KBM-7 (cell line): ENCODE measurements at regions not wholly inside any gene's neighbourhood (a gene's known extent, or its start where the extent isn't known, plus 50 kb on each side); places are given as distances from the start of the nearest gene placed in this dataset.

Source experiments
- DNase-seq: peaks from one replicate; pipeline ENCODE4 v3.0.0-alpha.2; 2015
- in situ Hi-C: fragments of 300-500 bp; cut with MboI; formaldehyde crosslinking; loops from 2 replicates; pipeline ENCODE4 v1.14.3; 2020; ENCODE audit warnings: low sequenced_read_pairs, low pct_unique_long_range_greater_than_20kb, mixed read lengths

GRCh38 chr15:39304201-39304841 lies 276.6 kb upstream of the THBS1 start:
- in situ Hi-C loops: loop anchor here (25.0 kb wide), 1 partner anchor 283 kb away; the partner anchor contains the start of gene THBS1
- DNase-seq: no peak

- in situ Hi-C loops: loop anchor here (25.0 kb wide), 1 partner anchor 282 kb away; the partner anchor contains the start of gene THBS1
- no peak for DNase-seq
Measured at GRCh38 chr15:39304931-39305728, 275.7 kb upstream of the THBS1 start.

- DNase-seq: no peak
- in situ Hi-C loops: loop anchor here (25.0 kb wide), 1 partner anchor 277 kb away; the partner anchor contains the start of gene THBS1
Measured at GRCh38 chr15:39310633-39311032, 270.2 kb upstream of the THBS1 start.

DNA sequence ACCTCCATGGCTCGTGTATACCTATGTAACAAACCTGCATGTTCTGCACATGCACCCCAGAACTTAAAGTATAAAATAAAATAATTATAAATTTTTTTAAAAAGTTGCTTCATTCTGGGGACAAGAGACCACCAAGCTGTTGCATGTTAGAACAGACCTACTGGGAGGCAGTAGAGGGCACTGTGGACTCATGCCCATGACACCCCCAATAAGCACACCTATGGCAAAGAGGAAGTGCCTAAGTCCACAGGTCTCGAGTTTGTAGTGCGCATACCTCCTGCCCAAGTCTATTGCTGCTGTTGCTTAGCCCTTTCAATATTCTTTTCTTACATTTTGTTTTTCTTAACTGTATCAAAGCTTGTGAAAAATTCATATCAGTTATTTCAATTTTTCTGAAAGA lies 267.9 kb upstream of the THBS1 start:
- in situ Hi-C loops: loop anchor here (25.0 kb wide), 1 partner anchor 274 kb away; the partner anchor contains the start of gene THBS1
- peak; percentile 72 for DNase-seq

DNA sequence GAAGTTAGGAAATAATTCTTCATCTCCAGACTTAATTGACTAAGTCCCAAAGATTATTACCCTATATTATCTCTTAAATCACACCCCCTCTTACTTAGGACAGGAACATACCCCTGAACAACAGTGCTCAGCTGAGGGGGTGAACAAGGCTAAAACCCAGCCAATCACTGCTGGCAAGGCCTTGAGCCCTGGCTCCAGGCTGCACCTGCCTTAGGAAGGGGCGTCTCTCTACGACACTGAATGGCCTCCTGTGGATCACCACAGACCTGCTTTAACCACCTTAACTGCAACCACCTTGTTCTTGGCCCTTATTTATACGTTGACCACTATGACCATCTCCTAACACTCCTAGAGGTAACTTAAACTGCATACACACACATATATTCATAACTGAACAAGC lies 267.4 kb upstream of the THBS1 start:
- in situ Hi-C loops: loop anchor here (25.0 kb wide), 1 partner anchor 274 kb away; the partner anchor contains the start of gene THBS1
- DNase-seq: no peak

DNA sequence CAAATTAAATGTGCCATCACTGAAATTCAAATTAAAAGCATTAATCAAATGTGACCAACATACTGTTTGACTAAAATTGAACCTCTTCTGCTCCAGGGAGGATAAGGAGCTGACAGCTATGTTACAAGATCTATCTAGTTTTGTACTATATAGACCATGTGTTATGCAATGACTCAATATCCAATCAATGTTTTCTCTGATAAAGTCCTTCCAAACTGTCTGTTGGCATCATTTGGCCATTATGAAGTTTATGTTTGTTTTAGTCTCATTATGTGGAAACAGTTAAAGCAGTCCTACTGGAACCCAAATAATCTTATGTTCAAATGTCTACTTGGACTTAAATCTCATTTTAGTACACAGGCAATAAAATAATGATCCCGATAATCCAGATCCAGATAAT lies 267.0 kb upstream of the THBS1 start:
- in situ Hi-C loops: loop anchor here (25.0 kb wide), 1 partner anchor 273 kb away; the partner anchor contains the start of gene THBS1
- DNase-seq: no peak

GRCh38 chr15:39315206-39315850 lies 265.6 kb upstream of the THBS1 start:
- in situ Hi-C loops: loop anchor here (25.0 kb wide), 1 partner anchor 272 kb away; the partner anchor contains the start of gene THBS1
- no peak for DNase-seq

- in situ Hi-C loops: loop anchor here (25.0 kb wide), 1 partner anchor 270 kb away; the partner anchor contains the start of gene THBS1
- no peak for DNase-seq
Measured at GRCh38 chr15:39317225-39317624, 263.7 kb upstream of the THBS1 start.

- in situ Hi-C loops: loop anchor here (25.0 kb wide), 1 partner anchor 269 kb away; the partner anchor contains the start of gene THBS1
- no peak for DNase-seq
Measured at GRCh38 chr15:39318231-39318630, 262.6 kb upstream of the THBS1 start.

DNA sequence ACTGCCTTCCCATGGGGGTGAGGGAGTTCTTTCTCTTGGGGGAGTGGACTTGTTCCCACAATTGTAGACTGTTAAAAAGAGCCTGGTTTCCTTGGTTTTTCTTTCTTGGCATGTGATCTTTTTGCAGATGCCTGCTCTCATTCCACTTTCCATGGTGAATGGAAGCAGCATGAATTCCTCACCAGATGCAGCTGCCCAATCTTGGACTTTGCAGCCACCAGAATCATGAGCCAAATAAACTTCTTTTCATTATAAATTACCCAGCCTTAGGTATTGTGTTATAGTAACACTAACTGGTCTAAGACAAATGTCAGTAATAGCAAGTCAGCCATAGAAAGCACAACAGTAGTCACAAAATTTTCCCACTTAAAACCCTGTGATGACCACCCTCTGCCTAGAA lies 260.5 kb upstream of the THBS1 start:
- no peak for DNase-seq
- in situ Hi-C loops: loop anchor here (25.0 kb wide), 1 partner anchor 267 kb away; the partner anchor contains the start of gene THBS1

GRCh38 chr15:39320886-39321285 lies 260.0 kb upstream of the THBS1 start:
- in situ Hi-C loops: loop anchor here (25.0 kb wide), 1 partner anchor 266 kb away; the partner anchor contains the start of gene THBS1
- DNase-seq: no peak

- in situ Hi-C loops: loop anchor here (25.0 kb wide), 1 partner anchor 265 kb away; the partner anchor contains the start of gene THBS1
- no peak for DNase-seq
Measured at GRCh38 chr15:39321977-39322376, 258.9 kb upstream of the THBS1 start.

- DNase-seq: no peak
Measured at GRCh38 chr15:39323157-39323556, 257.7 kb upstream of the THBS1 start.

DNA sequence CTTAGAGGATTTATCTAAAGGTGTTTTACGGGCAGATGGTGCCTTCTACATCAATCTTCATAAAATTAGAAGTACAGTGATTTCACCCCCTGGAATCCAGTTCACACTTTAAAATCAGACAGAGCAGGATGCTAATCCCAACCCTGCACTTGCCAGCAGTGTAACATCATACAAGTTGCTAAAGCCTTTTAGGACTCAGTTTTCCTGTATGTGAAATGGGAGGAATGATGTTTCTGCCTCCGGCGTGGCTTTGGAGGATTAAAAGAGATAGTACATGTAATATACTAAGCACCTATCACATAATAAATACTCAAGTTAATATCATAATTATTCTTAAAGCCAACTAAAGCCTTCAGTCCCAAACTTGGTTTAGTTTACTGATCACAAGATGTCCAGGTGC lies 257.2 kb upstream of the THBS1 start:
- DNase-seq: no peak
- in situ Hi-C loops: loop anchor here (25.0 kb wide), 1 partner anchor 264 kb away; the partner anchor contains the start of gene THBS1

More at GRCh38 chr15:39323157-39323556, 257.7 kb upstream of the THBS1 start:
- in situ Hi-C loops: loop anchor here (25.0 kb wide), 1 partner anchor 264 kb away; the partner anchor contains the start of gene THBS1

- no peak for DNase-seq
- in situ Hi-C loops: no loop called here
Measured at GRCh38 chr15:39326306-39326975, 254.4 kb upstream of the THBS1 start.

DNA sequence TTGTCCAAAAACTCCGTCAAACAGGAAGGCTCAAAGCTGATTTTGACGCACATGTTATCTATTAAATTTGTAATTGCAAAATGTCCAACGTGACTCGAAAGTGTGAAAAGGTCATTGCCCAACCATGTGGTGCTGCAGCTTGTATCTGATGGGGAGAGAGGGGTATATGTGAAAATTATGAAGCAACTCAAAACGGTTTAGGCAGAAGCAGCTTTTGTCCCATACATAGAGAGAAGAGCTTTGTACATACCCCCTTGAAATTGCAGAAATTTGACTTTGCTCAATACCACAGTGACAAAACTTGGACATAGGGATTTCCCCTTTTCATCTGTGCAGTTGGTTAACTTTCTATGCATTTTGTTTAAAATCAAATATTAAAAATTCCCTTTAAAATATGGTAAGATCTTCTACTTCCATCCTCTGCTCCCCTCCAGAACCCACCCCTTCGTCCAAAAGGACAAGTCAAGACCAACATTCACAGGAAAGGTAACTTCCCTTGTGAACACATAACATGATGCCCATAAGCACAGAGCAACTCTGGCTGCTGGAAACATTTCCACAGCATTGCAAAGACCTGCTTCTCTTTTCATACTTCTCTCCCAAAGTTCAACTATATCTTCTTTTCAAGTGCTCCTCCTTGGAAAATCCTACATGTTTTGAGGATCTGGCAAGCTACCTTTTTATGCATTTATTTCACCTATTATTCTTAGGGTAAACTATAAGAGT lies 253.7 kb upstream of the THBS1 start:
- DNase-seq: no peak
- in situ Hi-C loops: no loop called here

DNA sequence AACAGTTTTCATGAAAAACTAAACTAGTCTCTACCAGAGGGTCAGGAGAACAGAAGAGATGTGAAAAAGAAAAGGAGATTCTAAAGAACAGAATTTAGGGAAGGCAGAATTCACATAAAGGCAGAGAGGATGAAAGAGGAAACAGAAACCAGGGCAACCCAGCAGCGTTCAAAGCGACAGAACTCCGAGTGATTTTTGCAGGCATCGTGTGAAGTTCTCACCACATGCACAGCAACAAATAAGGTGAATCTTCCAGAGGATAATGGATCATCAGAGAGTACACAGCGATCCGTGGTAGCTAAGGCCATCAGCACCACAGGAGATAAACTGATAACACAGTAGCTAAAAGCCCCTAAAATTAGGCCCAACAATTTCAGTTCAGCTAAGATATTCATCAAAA lies 250.8 kb upstream of the THBS1 start:
- in situ Hi-C loops: no loop called here
- no peak for DNase-seq

GRCh38 chr15:39331584-39331983 lies 249.3 kb upstream of the THBS1 start:
- no peak for DNase-seq
- in situ Hi-C loops: no loop called here
